Femur (tissue), 1 donor: ENCODE measurements at regions not wholly inside any gene's neighbourhood (a gene's known extent, or its start where the extent isn't known, plus 50 kb on each side); places are given as distances from the start of the nearest gene placed in this dataset.
"Not testable (repeated sequence)": the region's sequence is repeated elsewhere in the genome, so short reads cannot be mapped to it uniquely, and the experiment has no call there.

Experiments used
- DNase-seq: peaks from one replicate; pipeline ENCODE4 v3.0.0-alpha.2; 2017

DNA sequence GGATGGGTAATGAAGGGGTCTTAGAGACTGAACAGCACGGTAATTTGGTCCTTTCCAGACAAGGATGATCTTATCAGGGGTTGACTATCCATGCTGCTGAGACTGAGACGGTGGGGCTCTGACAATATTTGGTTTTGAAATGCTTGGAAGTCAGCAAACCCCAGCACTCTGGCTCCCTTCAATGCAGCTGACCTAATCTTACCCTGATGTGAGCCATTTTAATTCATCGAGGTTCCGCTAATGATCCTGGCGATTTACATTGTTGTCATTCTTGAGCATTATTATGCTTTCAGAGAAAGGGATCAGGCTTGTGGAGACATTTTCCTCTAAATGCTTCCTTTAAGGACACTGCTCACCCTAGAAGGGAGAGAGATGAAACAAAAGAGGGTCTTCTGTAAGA lies 114.6 kb upstream of the BMPER start:
- no peak for DNase-seq

DNA sequence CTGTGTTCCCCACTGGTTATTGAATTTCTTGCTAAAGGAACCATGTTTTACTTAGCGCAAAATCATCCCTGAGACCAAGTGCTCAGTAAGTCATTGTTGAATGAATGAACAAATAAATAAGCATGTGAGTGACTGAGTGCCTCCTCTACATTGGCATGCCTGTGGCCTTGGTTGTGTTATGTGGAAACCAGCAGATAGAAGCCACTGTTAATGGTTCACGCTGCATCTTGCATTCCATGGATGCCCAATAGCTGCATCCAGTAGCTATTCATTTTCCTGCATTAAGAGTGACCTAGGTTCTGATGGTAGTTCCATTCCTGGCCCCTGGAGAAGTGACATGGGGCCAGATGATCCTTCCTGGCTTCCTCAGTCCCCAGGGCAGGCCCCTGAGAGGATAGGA lies 113.3 kb upstream of the BMPER start:
- no peak for DNase-seq

DNA sequence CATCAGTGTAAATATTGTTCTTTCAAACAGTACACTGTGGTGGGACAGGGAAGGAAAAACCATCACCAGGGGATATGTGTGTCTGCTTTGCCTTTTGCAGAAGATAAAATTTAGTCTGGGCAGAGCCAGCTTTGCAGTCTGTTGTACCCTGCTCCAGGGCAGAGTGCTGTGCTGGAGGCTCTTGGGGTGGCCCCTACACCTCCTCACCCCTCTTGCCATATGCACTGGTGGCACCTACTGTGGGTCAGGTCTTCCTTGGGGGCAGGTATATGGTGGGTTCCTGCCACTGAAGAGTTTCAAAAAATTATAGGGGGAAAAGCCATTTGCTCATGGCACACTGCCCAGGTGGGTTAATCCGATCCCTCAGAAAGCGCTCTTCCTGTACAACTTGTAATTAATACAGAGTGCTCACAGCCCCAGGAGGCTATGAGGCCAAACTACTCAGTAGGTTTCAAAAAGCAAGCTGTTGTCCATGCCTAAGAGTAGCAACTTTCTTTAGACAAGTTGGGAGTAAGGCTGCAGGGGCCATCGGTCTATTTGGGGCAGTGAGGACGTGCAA lies 112.7 kb upstream of the BMPER start:
- DNase-seq = no peak

DNA sequence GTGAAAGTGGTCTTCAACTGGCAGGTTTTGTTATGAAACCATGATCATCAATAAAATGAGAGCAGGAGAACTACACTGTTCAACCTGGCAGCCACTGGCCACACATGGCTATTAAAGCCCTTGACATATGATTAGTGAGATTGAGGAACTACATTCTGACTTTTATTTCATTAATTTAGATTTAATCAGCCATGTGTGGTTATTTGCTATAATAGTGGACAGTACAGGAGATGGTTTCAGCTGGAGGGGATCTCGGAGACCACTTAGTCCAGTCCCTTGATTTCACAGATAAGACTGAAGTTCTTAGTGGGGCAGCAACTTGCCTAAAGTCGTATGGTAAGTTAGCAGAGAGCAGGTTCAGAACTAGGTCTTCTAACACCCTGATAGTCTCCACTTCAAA lies 111.7 kb upstream of the BMPER start:
- no peak for DNase-seq

DNA sequence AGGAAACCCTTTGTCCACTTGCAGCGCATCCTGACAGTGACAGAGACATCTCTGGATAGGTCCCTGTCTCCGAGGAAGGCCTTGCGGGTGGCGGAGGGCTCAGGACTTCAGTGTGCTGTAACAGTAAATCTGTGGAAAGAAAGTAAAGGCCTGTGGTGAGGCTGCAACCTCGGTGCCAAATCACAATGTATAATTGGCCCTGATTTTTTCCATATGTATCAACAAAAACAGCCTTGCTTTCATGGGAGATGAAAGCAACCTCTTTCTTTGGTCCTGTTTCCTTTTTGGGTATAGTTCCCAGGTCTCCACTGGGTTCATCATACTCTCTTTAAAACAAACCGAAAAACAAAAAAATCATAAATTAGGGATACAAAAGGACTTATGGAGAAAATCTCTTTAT lies 110.9 kb upstream of the BMPER start:
- DNase-seq = peak; percentile 34

DNA sequence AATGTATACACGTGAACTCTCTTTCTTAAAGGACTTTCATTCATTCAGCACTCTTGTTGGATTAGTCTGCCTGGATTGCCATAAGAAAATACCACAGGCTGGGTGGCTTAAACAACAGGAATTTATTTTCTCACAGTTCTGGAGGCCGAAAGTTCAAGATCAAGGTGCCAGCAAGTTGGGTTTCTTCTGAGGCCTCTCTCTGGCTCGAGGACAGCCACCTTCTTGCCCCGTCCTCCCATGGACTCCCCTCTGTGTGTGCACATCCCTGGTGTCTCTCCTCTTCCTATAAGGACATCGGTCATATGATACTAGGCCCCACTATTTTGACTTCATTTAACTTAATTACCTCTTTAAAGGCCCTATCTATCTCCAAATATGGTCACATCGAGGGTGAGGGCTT lies 110.4 kb upstream of the BMPER start:
- DNase-seq = no peak

DNA sequence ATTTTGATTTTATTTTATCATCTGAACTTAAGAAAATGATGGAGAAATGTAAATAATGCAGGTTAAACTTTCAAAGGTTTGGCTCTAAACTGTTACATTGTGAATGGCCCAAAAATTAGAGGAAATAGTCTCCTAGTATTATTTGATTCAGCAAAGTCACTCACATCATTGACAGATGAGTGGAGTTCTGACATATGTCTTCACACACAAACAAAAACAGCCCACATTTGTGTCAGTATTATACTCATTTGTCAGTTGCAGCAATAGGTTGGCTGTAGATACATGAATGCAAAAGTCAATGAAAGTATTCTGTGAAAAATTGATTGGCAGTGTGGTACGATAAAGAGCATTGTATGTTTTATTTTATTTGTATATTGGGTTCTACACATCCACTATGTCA lies 108.8 kb upstream of the BMPER start:
- DNase-seq = no peak

DNA sequence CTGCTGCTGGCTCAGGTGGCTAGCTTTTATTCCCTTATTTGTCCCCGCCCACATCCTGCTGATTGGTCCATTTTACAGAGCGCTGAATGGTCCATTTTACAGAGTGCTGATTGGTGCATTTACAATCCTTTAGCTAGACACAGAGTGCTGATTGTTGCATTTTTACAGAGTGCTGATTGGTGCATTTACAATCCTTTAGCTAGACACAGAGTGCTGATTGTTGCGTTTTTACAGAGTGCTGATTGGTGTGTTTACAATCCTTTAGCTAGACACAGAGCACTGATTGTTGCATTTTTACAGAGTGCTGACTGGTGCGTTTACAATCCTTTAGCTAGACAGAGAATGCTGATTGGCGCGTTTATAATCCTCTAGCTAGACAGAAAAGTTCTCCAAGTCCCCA lies 107.8 kb upstream of the BMPER start:
- DNase-seq = not testable (repeated sequence)

DNA sequence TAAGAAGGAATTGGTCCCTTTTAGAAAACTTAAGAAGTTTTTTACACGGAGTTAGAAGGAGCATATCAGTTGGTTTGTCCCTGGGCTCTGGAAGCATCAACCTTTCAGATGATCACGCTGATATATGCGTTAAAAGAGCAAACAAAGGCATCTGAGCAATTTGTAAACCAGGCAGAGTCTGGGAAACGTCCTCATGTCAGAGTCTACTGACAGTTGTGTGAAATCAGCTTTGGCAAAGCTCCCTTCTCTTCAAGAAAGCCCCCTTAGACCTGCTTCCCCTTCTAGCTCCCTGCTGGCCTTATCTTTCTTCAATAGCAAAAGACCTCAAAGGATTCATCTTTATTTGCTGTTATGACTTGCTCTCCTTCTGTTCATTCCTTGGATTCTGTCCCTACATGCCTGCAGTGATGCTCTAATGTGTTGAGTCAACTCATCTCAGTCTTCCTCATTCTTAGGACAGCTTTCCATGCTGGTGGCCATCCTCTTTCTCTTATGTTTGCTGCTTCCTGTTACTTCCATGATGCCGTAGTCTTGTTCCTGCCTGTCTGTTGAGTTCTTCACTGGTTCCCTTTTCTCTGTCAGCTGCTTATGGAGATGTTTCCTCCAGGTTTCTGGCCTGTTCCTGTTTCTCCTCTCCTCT lies 106.5 kb upstream of the BMPER start:
- no peak for DNase-seq

DNA sequence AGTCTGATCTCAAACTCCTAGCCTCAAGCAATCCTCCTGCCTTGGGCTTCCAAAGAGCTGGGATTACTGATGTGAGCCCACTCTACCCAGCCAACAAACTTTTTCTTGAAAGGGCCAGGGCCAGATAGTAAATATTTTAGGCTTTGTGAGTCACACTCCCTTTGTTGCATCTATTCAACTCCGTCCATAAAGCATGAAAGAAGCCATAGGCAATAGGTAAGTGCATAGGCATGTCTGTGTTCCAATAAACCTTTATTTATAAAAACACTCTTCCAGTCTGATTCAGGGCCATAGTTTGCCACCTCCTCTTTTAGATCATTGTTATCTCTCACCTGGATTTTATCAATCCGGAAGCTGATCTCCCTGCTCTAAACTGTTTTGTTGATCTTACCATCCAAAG lies 105.6 kb upstream of the BMPER start:
- no peak for DNase-seq

DNA sequence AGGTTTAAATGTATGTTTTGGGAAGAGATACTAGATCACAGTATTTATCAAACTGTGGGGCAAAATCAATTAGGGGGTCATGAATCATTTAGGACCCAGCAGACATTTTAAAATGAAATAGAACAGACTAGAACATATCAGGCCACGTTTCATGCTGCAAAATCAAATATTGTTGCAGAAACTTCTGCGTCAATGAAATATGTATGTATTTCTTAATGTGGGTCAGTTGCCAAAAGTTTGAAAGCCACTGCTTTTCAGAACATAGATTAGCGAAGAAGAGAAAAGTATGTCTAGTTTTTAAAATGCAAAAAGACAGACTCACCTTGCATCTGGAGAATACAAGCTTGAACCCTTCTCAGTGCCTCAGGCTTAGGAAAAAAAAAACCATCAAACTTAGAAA lies 102.7 kb upstream of the BMPER start:
- DNase-seq = no peak

DNA sequence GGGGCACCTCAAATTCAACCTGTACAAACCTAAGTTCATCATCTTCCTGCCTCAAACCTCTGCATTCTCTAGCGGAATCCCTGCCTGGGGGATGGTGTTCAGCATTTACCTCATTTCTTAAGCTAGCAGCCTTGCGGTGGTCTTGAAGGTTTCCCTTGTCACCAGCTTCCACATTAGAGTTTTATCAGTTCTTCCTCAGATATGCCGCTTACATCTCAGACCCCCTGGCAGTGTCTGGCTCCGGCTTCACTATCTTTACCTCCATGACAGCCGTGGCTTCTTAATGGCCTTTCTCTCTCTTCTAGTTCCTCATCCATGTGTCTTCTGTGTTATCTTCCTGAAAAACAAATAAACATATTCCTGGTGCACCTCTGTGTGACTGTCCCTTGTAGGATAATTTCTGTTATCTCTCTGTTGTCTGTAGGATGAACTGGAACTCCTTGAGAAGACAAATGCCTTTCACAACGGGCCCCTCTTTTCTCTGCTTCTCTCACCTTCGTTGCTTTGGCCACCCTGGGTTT lies 101.1 kb upstream of the BMPER start:
- DNase-seq = no peak

DNA sequence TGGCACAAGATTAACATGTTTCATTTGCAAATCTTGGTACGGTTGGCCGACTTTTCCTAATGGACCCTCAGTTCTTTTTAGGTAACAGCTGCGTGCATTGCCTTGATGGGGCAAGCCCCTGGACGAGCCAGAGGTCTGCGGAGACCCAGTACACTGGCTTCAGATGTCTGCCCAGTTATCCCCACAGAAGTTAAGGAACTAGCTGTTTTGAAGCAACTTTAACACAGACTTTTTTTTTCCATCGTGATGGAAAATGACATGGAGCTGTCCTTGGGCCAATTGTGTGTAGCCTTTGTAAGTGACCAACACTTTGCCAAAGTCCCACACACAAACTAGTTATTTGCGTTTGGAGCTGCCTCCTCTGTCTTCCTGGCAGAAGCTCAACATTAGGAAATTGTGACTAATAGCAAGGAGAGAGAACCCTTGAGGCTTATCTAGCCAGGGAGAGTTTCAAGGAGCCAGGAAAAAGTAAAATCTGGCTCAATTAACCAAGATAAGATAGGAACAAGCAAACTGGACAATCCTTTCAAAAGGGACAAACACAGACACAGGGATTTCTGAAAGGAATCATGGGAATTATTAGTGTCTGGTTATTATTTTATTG lies 99.6 kb upstream of the BMPER start:
- DNase-seq = no peak

DNA sequence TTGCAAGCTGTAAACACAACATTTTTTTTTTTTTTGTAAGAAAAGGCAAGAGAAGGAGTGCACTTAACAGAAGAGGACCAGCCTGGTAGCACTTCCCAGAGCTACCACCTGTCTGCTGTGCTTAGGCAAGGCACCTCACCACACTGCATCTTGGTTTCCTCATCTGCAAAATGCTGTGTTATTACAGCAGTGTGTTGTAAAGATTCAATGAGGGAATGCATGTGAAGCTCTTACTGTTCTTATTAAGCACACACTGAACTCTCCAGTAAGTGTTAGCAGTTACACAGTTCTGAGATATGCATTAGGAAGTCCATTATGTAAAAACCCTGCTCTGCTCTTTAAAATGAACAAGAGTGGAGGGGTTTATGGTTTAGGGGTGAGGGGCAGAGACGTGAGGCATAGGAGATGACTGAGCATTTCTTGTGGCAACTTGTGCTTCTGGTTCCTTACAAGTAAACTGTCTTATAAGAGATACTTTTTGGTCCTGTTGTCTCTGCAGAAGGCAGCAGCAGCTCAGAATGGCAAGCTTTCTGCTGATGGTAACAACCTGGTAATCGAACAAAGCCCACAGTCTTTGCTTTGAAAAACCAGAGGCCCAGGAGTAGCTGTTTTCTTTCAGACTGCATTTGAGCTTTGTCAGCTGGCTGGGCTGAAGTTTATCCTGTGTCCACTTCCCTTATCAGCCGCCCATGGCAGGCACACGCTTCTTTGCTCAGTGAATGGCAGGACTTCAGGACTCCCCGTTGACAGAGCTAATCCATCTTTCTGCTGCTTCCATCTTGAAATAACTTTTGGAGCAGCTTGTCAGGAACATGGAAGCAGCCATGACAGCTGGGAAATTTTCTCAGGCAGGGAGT lies 98.8 kb upstream of the BMPER start:
- no peak for DNase-seq

DNA sequence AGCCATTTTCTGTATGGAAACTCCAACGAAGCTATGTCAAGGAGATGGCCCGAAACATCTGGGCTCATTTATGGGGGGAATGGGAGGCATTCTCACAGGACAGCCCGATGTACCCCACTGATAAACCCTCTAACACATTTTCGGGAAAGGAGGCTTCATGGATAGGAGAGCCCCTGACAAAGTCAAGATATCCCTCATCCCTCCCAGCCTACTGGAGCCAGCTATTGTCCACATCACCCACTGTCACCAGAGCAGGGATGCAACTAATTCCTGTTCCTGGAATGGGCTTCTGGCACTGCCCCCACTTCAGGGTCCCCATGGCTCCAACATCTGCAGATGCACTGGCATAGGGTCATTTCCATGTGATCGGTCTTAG lies 98.2 kb upstream of the BMPER start:
- DNase-seq = no peak

DNA sequence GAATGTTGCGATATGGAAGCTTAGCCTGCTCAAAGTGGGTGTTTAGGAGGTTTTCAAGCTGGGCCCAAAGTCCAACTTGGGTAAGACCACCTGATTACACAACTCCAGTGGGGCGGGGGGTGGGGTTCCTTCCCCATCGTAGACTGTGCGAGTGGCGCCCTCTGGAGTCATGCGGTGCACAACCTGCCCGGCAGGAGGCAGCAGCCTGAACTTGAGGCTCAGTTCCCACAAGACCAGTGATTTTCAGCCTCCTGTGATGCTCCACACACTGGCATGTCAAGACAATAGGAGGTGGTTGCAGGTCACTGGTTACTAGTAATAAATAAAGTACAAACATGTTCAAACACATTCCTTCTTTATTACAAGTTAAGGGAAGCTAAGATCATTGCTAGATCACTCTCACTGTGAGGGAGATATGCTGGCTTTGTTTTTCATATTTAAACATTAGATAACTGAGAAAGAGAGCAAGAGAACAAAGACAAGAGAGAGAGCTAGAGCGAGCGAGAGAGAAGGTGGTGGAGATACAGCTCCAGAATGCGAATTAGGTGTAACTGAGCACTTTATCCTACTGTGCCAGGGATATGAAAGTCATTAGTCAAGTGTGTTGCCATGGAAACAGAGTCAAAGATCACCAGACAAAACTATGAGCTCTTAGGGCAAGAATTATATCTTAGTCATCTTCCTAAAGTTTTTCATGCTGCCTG lies 97.4 kb upstream of the BMPER start:
- no peak for DNase-seq

DNA sequence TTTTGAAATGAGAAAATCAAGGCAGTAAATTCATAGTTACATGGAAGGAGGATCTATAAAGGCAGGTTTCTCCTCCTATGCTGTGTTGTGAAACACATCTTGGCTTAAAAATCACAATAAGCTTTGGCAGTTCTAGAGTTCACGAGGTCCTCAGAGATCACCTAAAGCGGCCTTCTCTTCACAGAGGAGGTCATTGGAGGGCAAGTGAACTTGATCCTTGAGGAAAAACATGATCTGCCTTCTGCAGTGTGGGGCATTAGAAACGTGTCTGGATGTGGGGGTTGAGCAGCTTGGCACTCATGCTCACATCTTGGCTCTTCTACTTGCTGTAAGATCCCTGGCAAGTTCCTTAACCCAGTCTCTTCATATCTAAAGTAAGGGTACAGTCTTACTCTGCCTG lies 96.1 kb upstream of the BMPER start:
- DNase-seq = no peak

DNA sequence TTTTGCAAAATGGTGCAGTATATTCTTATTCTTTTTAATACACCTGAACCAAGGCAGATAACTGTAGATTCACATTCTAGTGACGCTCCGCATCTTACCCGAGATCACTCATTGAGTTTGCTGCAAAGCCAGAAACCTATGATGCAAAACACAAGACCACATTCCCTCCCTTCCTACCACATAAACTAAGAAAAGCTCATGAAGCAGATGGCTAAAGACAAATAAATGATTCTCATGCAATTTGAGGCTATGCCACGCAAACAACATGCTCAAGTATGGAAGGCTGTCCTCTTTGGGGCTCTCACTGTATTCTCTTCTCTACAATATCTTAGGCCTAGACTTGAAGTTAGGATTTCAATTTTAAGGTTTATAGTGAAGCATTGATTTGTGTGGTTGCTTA lies 95.0 kb upstream of the BMPER start:
- DNase-seq = no peak

DNA sequence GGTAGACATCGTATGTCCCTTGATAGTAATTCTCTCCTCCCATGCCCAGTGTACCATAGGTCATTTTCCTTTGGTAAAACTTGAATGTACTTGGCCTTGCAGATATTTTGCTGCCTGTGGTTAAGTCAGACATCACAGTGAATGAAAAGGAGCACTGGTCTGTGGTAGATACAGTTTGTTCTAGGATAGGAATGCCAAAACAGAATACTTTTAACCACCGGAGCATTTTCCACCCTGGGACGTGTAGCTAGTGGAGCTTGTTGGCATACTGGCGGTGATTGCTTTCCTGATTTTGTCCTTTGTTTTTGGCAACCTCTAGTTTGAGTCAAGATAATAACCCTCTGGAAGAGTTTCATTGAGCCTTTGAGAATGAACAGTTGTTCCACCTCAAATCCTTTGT lies 92.0 kb upstream of the BMPER start:
- DNase-seq = no peak

DNA sequence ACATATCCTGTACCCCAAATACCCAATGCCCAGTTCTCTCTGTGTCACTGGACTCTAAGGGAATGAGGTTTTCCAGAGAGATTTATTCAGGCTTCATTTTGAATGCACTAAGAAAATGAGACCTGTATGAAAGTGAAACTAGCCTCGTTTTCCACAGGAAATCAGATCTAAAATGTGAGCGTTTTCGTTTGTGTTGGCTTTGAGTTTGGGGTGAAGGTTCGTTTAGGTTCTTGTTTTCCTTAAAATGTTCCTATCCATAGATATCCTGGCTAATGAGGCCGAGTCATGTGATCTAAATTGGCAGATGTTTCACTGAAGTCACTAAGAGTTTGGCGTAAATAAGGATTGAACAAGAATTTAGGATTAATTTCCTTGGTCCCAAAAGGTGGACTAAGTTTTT lies 90.9 kb upstream of the BMPER start:
- DNase-seq = no peak

DNA sequence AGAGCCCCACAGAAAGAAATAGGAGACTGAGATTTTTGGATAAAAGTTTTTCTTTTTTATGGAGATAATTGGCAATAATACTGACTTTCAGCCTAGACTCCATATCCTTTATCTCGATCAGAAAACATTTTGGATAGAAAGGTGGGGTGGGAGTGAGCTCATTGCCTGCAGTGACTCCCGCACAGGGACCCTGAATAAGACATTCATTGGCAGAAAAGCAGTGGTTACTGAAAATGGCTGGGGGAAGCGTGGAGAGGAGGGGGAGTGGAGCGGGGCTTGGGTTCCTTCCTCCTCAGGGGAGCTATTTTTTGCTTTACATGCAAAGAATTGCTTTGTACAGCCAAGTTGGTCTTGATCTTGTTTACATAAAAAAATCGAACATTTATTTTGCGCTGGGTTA lies 90.4 kb upstream of the BMPER start:
- DNase-seq = peak; percentile 51

DNA sequence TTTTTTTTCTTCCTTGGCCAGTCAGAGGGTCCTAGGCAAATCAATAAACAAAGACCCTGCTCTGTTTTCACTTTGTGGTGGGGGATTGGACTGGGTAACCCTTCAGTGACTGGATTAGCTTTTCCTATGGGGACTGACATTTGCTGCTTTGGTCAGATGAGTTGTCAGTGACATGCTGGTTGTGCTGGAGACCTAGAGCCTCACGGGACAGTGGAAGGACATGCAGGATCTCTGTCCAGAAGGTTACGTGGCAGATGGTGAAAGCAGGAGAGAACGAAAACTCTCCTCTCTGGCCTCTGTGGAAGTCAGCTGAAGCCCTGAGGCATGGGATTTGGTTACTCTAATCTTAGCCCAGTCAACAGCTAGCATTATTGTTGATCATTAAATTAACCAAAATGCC lies 90.0 kb upstream of the BMPER start:
- DNase-seq = no peak

DNA sequence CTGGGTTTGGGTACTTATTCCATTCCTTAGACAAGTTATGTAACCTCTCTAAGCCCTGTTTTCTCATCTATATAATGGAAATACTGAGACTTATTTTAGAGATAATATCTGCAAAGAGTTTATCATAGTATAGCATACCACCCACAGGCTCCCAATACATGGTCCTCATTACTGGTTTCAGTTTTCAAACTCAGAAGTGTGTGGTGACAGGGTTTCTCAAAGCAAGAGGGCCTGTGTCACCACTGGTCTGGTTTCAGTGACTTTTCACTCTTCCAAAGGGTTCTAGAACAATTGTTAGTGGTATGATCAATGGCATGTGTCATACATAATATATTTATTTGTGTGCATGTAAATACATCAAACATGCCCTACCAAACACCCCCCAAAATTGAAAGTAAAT lies 89.2 kb upstream of the BMPER start:
- DNase-seq = no peak
